GM21619 (cell line): ENCODE measurements at regions not wholly inside any gene's neighbourhood (a gene's known extent, or its start where the extent isn't known, plus 50 kb on each side); places are given as distances from the start of the nearest gene placed in this dataset.
"Not testable (repeated sequence)": the region's sequence is repeated elsewhere in the genome, so short reads cannot be mapped to it uniquely, and the experiment has no call there.

Source experiments
- ATAC-seq: cut with Tn5 transposase; IDR thresholded peaks from one replicate; pipeline ENCODE4 v1.9.1; 2021; ENCODE audit not compliant: unreplicated experiment

GRCh38 chr6:97885325-97885724, 602.3 kb upstream of the MMS22L start:
- no peak for ATAC-seq

GRCh38 chr6:97885828-97886227, 602.8 kb upstream of the MMS22L start:
- ATAC-seq, result no peak

GRCh38 chr6:97901531-97901930, 618.5 kb upstream of the MMS22L start:
- no peak for ATAC-seq

- ATAC-seq, result no peak
These were observed 626.4 kb upstream of the MMS22L start for GRCh38 chr6:97909380-97909779.

- no peak for ATAC-seq
These were observed 630.7 kb upstream of the MMS22L start for GRCh38 chr6:97913721-97914120.

- no peak for ATAC-seq
These were observed 631.9 kb upstream of the MMS22L start for GRCh38 chr6:97914912-97915311.

GRCh38 chr6:97915537-97915936, 632.5 kb upstream of the MMS22L start:
- no peak for ATAC-seq

- ATAC-seq, result no peak
These were observed 634.4 kb upstream of the MMS22L start for GRCh38 chr6:97917369-97917768.

- ATAC-seq, result no peak
These were observed 636.0 kb upstream of the MMS22L start for GRCh38 chr6:97919046-97919445.

- no peak for ATAC-seq
These were observed 636.6 kb upstream of the MMS22L start for GRCh38 chr6:97919631-97920030.

GRCh38 chr6:97923249-97923648, 640.2 kb upstream of the MMS22L start:
- no peak for ATAC-seq

- no peak for ATAC-seq
These were observed 642.5 kb upstream of the MMS22L start for GRCh38 chr6:97925504-97925903.

GRCh38 chr6:97939440-97940168, 656.6 kb upstream of the MMS22L start:
- ATAC-seq, result no peak

- ATAC-seq, result no peak
These were observed 664.8 kb upstream of the MMS22L start for GRCh38 chr6:97947841-97948240.

- ATAC-seq, result no peak
These were observed 675.1 kb upstream of the MMS22L start for GRCh38 chr6:97958134-97958533.

- ATAC-seq, result no peak
These were observed 680.2 kb upstream of the MMS22L start for GRCh38 chr6:97963193-97963592.

- ATAC-seq, result no peak
These were observed 686.0 kb upstream of the MMS22L start for GRCh38 chr6:97969065-97969464.

- no peak for ATAC-seq
These were observed 694.1 kb upstream of the MMS22L start for GRCh38 chr6:97977084-97977483.

GRCh38 chr6:97978855-97979271, 695.8 kb upstream of the MMS22L start:
- no peak for ATAC-seq

- not testable (repeated sequence) for ATAC-seq
These were observed 696.3 kb upstream of the MMS22L start for GRCh38 chr6:97979285-97979684.

GRCh38 chr6:97989451-97989850, 706.4 kb upstream of the MMS22L start:
- ATAC-seq, result no peak

GRCh38 chr6:97995158-97995557, 712.1 kb upstream of the MMS22L start:
- ATAC-seq, result no peak

GRCh38 chr6:98002678-98003077, 719.7 kb upstream of the MMS22L start:
- no peak for ATAC-seq
